ENCODE measurements at regions not wholly inside any gene's neighbourhood (a gene's known extent, or its start where the extent isn't known, plus 50 kb on each side); places are given as distances from the start of the nearest gene placed in this dataset.
"Not testable (repeated sequence)": the region's sequence is repeated elsewhere in the genome, so short reads cannot be mapped to it uniquely, and the experiment has no call there.

DNA sequence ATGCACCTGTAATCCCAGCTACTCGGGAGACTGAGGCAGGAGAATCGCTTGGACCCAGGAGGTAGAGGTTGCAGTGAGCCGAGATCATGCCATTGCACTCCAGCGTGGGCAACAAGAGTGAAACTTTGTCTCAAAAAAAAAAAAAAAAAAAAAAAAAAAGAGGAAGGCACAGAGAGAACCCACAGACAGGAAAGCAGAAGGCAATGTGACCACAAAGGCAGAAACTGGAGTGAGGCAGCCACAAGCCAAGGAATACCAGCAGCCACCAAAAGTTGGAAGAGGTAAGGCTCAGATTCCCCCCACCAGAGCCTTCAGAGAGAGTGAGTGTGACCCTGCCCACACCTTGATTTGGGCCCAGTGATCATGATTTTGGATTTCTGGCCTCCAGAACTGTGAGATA is 54.7 kb upstream of the E2F3 start:
- DNase-seq, result not testable (repeated sequence)

GRCh38 chr6:20348041-20348440 is 53.6 kb upstream of the E2F3 start:
- DNase-seq, result no peak

DNA sequence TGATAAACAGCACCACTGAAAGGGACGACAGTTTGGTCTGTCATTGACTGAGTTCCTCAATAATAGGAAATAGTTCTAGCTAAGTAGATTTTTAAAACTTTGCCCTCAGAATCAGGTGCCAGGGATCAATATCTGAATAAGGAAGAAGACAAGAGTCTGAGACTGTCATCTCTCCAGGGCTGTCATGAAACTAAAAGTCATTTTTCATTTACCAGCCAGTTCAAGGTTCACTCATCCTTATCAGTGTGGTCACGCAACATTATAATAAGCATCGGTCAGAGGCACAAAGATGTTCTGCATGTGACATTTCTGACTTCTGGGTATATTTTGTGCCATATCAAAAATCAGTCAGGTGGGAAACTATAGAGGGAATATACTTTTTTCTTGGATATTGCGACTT is 52.5 kb upstream of the E2F3 start:
- DNase-seq, result no peak

GRCh38 chr6:20350215-20350614 is 51.5 kb upstream of the E2F3 start:
- no peak for DNase-seq

GRCh38 chr6:20351534-20351933 is 50.1 kb upstream of the E2F3 start:
- DNase-seq, result no peak
